OCI-LY3 (cell line): ENCODE measurements at regions not wholly inside any gene's neighbourhood (a gene's known extent, or its start where the extent isn't known, plus 50 kb on each side); places are given as distances from the start of the nearest gene placed in this dataset.

ENCODE experiments used
- H2AFZ ChIP-seq: fragments of 200-600, 300-600 bp; shearing (Covaris generic); 2 replicates; pipeline ENCODE4 v1.6.0; 2014; ENCODE audit warnings: antibody characterized with exemption, low read depth, low read length
- H3K27ac ChIP-seq: fragments of 200-600, 300-600 bp; sonication (generic); 2 replicates; pipeline ENCODE4 v1.5.1; 2014; ENCODE audit warnings: mild to moderate bottlenecking, low read length, moderate library complexity, mixed read lengths
- H3K27me3 ChIP-seq: fragments of 200-600, 300-600 bp; sonication (generic); 2 replicates; pipeline ENCODE4 v1.6.1; 2014; ENCODE audit warnings: low read depth, low read length, mixed read lengths
- H3K36me3 ChIP-seq: fragments of 200-600, 300-600 bp; sonication (generic); replicated peaks from 2 replicates; pipeline ENCODE3; 2014; ENCODE audit warnings: low read depth, low read length, mixed read lengths
- H3K4me1 ChIP-seq: fragments of 300-600, 200-600 bp; sonication (generic); 2 replicates; pipeline ENCODE4 v1.6.1; 2014; ENCODE audit warnings: low read length, mixed read lengths
- H3K4me2 ChIP-seq: fragments of 200-600, 300-600 bp; sonication (generic); 2 replicates; pipeline ENCODE4 v1.6.1; 2014; ENCODE audit warnings: low read length, mixed read lengths
- H3K4me3 ChIP-seq: fragments of 300-600, 200-600 bp; sonication (generic); 2 replicates; pipeline ENCODE4 v1.5.1; 2014; ENCODE audit warnings: antibody characterized with exemption, mild to moderate bottlenecking, low read length, moderate library complexity
- H3K79me2 ChIP-seq: fragments of 300-600, 200-600 bp; shearing (Covaris generic); 2 replicates; pipeline ENCODE4 v1.6.1; 2014; ENCODE audit warnings: mild to moderate bottlenecking, low read length, mixed read lengths
- H3K9ac ChIP-seq: fragments of 300-600, 200-600 bp; shearing (Covaris generic); 2 replicates; pipeline ENCODE4 v1.6.0; 2014; ENCODE audit warnings: mild to moderate bottlenecking, low read length, moderate library complexity
- H3K9me3 ChIP-seq: fragments of 200-600, 300-600 bp; shearing (Covaris generic); 2 replicates; pipeline ENCODE4 v1.6.1; 2014; ENCODE audit warnings: low read length, mixed read lengths; ENCODE audit not compliant: insufficient read depth
- H4K20me1 ChIP-seq: fragments of 200-600, 300-600 bp; sonication (generic); 2 replicates; pipeline ENCODE4 v1.6.1; 2016; ENCODE audit warnings: low read length, mixed read lengths; ENCODE audit not compliant: insufficient read depth
- EZH2phosphoT487 ChIP-seq: fragments of 200-600 bp; shearing (Covaris generic); IDR thresholded peaks from 2 replicates; pipeline ENCODE4 v1.6.1; 2018; ENCODE audit warnings: antibody characterized with exemption, mixed run types, low read depth
- TF ChIP-seq, protein P1 (sequence below): fragments of 200-600, 300-600 bp; sonication (generic); IDR thresholded peaks from 2 replicates; pipeline ENCODE4 v1.5.1; 2014; ENCODE audit warnings: antibody characterized with exemption, low read length, low read depth

DNA sequence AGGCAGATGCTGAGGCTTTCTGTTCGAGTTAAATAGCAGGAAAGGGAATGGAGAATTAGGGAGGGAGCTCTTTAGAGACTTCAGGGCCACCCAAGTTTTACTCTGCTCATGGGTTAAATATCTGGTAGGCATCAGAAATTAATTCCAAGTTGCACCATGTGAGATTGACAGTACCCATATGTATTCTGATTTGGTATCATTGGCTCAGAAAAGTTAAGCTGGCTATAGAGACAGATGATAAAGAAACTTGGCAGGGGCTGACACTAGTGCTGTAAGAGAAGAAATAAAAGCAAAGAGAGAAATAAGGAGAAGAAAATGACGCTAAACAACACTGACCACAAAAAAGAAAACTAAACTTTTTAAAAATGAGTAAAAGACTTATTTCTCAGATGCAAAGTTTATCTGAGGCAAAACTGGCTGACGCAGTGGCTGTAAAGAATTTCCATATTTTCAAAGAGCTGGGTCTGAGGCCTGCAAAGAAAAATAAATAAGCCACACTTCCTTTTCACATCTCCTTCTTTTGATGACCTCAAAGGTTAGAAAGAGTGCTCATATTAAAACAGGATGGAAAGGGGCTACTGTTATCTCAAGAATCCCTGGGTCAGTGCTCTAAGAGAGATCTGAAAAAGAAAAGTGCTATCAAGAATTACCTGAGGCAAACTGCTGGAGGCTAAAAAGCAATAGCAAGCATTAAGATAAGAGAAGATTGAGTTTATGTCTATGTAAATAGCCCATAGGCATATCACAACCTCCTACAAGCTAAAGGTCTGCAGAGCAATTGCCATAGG is 399.0 kb upstream of the MEF2C start:
- no peak overlapping the region for H3K4me3 ChIP-seq
- no peak overlapping the region for H3K4me2 ChIP-seq
- no peaks in the 10 kb centered on the region for H3K79me2 ChIP-seq
- H2AFZ ChIP-seq: no peak overlapping the region
- no peak overlapping the region for H3K27ac ChIP-seq
- H3K9me3 ChIP-seq: no peaks in the 10 kb centered on the region
- H3K9ac ChIP-seq: no peak overlapping the region
- no peaks in the 10 kb centered on the region for H3K27me3 ChIP-seq
- H4K20me1 ChIP-seq: no peaks in the 10 kb centered on the region
- no peaks in the 10 kb centered on the region for H3K4me1 ChIP-seq
- H3K36me3 ChIP-seq: no peaks in the 10 kb centered on the region
- TF ChIP-seq, protein P1, sequence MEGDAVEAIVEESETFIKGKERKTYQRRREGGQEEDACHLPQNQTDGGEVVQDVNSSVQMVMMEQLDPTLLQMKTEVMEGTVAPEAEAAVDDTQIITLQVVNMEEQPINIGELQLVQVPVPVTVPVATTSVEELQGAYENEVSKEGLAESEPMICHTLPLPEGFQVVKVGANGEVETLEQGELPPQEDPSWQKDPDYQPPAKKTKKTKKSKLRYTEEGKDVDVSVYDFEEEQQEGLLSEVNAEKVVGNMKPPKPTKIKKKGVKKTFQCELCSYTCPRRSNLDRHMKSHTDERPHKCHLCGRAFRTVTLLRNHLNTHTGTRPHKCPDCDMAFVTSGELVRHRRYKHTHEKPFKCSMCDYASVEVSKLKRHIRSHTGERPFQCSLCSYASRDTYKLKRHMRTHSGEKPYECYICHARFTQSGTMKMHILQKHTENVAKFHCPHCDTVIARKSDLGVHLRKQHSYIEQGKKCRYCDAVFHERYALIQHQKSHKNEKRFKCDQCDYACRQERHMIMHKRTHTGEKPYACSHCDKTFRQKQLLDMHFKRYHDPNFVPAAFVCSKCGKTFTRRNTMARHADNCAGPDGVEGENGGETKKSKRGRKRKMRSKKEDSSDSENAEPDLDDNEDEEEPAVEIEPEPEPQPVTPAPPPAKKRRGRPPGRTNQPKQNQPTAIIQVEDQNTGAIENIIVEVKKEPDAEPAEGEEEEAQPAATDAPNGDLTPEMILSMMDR: no peak
- no peak for TF ChIP-seq EZH2phosphoT487

- H3K27ac ChIP-seq: no peak overlapping the region
- H4K20me1 ChIP-seq: no peaks in the 10 kb centered on the region
- H3K27me3 ChIP-seq: no peaks in the 10 kb centered on the region
- H3K9me3 ChIP-seq: no peaks in the 10 kb centered on the region
- no peaks in the 10 kb centered on the region for H3K36me3 ChIP-seq
- no peak overlapping the region for H3K4me2 ChIP-seq
- H2AFZ ChIP-seq: no peak overlapping the region
- H3K79me2 ChIP-seq: no peaks in the 10 kb centered on the region
- TF ChIP-seq, protein P1: no peak
- no peak overlapping the region for H3K4me3 ChIP-seq
- H3K9ac ChIP-seq: no peak overlapping the region
- H3K4me1 ChIP-seq: no peaks in the 10 kb centered on the region
Measured at GRCh38 chr5:89281211-89281610, 398.2 kb upstream of the MEF2C start.

- Histone ChIP-seq H3K27me3 (no peaks in the 10 kb centered on the region), H3K79me2 (no peaks in the 10 kb centered on the region), H3K9ac (no peak overlapping the region), H3K27ac (no peak overlapping the region), H3K9me3 (no peaks in the 10 kb centered on the region), H3K36me3 (no peaks in the 10 kb centered on the region), H3K4me2 (no peak overlapping the region), H3K4me3 (no peak overlapping the region), H3K4me1 (no peaks in the 10 kb centered on the region), H4K20me1 (no peaks in the 10 kb centered on the region), H2AFZ (no peak overlapping the region)
- TF ChIP-seq, protein P1: no peak
- no peak for TF ChIP-seq EZH2phosphoT487
Measured at GRCh38 chr5:89280103-89281037, 397.4 kb upstream of the MEF2C start.

- Histone ChIP-seq H3K4me2 (no peak overlapping the region), H3K9me3 (no peaks in the 10 kb centered on the region), H3K27ac (no peak overlapping the region), H3K27me3 (no peaks in the 10 kb centered on the region), H3K9ac (no peak overlapping the region), H3K4me3 (no peak overlapping the region), H3K79me2 (no peaks in the 10 kb centered on the region), H3K4me1 (no peaks in the 10 kb centered on the region), H4K20me1 (no peaks in the 10 kb centered on the region), H2AFZ (no peak overlapping the region), H3K36me3 (no peaks in the 10 kb centered on the region)
- TF ChIP-seq, protein P1: no peak
- no peak for TF ChIP-seq EZH2phosphoT487
Measured at GRCh38 chr5:89279391-89280036, 396.5 kb upstream of the MEF2C start.
